ENCODE measurements at regions not wholly inside any gene's neighbourhood (a gene's known extent, or its start where the extent isn't known, plus 50 kb on each side); places are given as distances from the start of the nearest gene placed in this dataset.

- TF ChIP-seq CTCF (IDR thresholded peaks at IDR 0.05) = no peak
- no peak for TF ChIP-seq POLR2A (IDR thresholded peaks at IDR 0.05)
Observed at GRCh38 chr4:188495169-188495568, 355.9 kb downstream of the TRIML1 start.

All from thyroid gland (tissue), 4 donors.